ENCODE measurements at regions not wholly inside any gene's neighbourhood (a gene's known extent, or its start where the extent isn't known, plus 50 kb on each side); places are given as distances from the start of the nearest gene placed in this dataset.

DNA sequence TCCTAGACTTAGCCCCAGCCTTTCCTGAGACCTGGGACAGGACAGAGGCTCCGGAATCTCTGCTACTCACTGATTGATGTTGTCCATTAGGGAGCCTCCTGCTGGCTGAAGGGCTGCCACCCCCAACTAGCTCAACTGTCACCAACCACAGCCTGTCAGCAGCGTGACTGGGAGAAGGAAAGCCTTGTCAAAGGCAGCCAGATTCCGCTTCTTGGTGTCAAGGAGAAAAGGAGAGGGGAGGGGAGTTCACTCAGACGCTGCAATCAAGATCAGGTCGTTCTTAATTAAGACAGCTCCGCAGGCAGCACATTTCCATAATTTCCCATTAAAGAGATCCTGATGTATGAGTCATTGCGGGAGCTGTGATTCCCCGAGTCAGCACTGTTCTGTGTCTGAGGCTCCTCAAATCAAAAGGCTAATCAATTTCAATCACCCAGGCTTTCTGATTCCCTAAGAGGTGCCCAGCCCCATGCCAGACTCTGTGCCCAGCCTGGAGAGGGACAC lies 152.8 kb upstream of the ZBED5 start (continued):
- TF ChIP-seq BACH1 (IDR thresholded peaks at IDR 0.05; ENCODE audit: low read length) (peak; percentile 50; the same call in 1 of the 2 replicates), MAFK (IDR thresholded peaks at IDR 0.05; ENCODE audit: low read depth, low read length) (peak; percentile 60; the same call in 1 of the 2 replicates), NRF1 (IDR thresholded peaks at IDR 0.05; ENCODE audit: low read depth, low read length) (no peak)

Data from H1 (cell line).